ENCODE measurements at regions not wholly inside any gene's neighbourhood (a gene's known extent, or its start where the extent isn't known, plus 50 kb on each side); places are given as distances from the start of the nearest gene placed in this dataset.

DNA sequence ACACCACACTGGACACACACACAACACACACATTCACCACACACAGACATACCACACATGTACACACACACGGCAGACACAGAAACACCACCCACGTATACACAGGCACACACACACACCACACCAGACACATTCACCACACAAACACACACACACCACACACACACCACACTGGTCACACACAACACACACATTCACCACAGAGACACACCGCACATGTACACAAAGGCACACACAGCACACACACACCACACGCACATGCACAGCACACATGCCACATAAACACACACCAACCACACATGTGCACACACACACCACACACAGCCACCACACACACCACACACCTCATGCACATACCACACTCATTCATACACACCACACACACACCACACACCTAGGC lies 84.2 kb upstream of the PRR5 start:
- TF ChIP-seq OSR1 (CRISPR knock-in tag; IDR thresholded peaks at IDR 0.05) (no peak), ISL1 (CRISPR knock-in tag; IDR thresholded peaks at IDR 0.05) (no peak), GLIS3 (CRISPR knock-in tag; IDR thresholded peaks at IDR 0.05) (no peak)
